ENCODE measurements at regions not wholly inside any gene's neighbourhood (a gene's known extent, or its start where the extent isn't known, plus 50 kb on each side); places are given as distances from the start of the nearest gene placed in this dataset.

- TF ChIP-seq EZH2phosphoT487 (IDR thresholded peaks at IDR 0.05) (no peak), EZH2 (IDR thresholded peaks at IDR 0.05) (no peak)
- TF ChIP-seq, protein P1, sequence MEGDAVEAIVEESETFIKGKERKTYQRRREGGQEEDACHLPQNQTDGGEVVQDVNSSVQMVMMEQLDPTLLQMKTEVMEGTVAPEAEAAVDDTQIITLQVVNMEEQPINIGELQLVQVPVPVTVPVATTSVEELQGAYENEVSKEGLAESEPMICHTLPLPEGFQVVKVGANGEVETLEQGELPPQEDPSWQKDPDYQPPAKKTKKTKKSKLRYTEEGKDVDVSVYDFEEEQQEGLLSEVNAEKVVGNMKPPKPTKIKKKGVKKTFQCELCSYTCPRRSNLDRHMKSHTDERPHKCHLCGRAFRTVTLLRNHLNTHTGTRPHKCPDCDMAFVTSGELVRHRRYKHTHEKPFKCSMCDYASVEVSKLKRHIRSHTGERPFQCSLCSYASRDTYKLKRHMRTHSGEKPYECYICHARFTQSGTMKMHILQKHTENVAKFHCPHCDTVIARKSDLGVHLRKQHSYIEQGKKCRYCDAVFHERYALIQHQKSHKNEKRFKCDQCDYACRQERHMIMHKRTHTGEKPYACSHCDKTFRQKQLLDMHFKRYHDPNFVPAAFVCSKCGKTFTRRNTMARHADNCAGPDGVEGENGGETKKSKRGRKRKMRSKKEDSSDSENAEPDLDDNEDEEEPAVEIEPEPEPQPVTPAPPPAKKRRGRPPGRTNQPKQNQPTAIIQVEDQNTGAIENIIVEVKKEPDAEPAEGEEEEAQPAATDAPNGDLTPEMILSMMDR (IDR thresholded peaks at IDR 0.05) = no peak
- no peaks in the 10 kb centered on the region for H3K79me2 ChIP-seq (ENCODE audit: low read depth)
- H3K36me3 Mint-ChIP-seq = peaks cover under 1% of the 10 kb centered on the region
These were observed 617.5 kb upstream of the KLF12 start for GRCh38 chr13:74751739-74752138.

GRCh38 chr13:74747186-74747955, 613.2 kb upstream of the KLF12 start:
- Mint-ChIP-seq H3K27ac (peak overlapping the region; percentile 26), H3K9me3 (peaks cover 4% of the 10 kb centered on the region), H3K27me3 (ENCODE audit: insufficient read depth, low read depth) (peaks cover 3% of the 10 kb centered on the region), H3K4me3 (no peak overlapping the region), H3K4me1 (peaks cover 8% of the 10 kb centered on the region), H3K36me3 (no peaks in the 10 kb centered on the region)
- no peak for DNase-seq (ENCODE audit: low spot score)
- Histone ChIP-seq H3K9me3 (ENCODE audit: low read depth) (no peaks in the 10 kb centered on the region), H3K27me3 (no peaks in the 10 kb centered on the region), H3K36me3 (no peaks in the 10 kb centered on the region), H2AFZ (replicated peaks) (no peak overlapping the region), H3F3A (ENCODE audit: low read depth) (no peaks in the 10 kb centered on the region), H4K20me1 (ENCODE audit: low read depth) (no peaks in the 10 kb centered on the region), H3K9ac (no peak overlapping the region), H3K4me1 (no peaks in the 10 kb centered on the region), H3K27ac (no peak overlapping the region), H3K4me3 (no peak overlapping the region), H3K4me2 (no peak overlapping the region), H3K79me2 (ENCODE audit: low read depth) (no peaks in the 10 kb centered on the region)
- TF ChIP-seq, protein P1 (IDR thresholded peaks at IDR 0.05) = no peak
- no peak for TF ChIP-seq EZH2phosphoT487 (IDR thresholded peaks at IDR 0.05)
- no peak for TF ChIP-seq EZH2 (IDR thresholded peaks at IDR 0.05)

More at GRCh38 chr13:74751739-74752138, 617.5 kb upstream of the KLF12 start:
- H3K4me1 Mint-ChIP-seq = peaks cover 6% of the 10 kb centered on the region
- Histone ChIP-seq H3K4me1 (no peaks in the 10 kb centered on the region), H3K4me2 (no peak overlapping the region), H3K9me3 (ENCODE audit: low read depth) (no peaks in the 10 kb centered on the region), H3K4me3 (no peak overlapping the region), H4K20me1 (ENCODE audit: low read depth) (no peaks in the 10 kb centered on the region), H3F3A (ENCODE audit: low read depth) (no peaks in the 10 kb centered on the region), H2AFZ (replicated peaks) (no peak overlapping the region), H3K27me3 (no peaks in the 10 kb centered on the region), H3K9ac (no peak overlapping the region), H3K36me3 (no peaks in the 10 kb centered on the region), H3K27ac (no peak overlapping the region)
- DNase-seq (ENCODE audit: low spot score) = no peak
- no peak overlapping the region for H3K4me3 Mint-ChIP-seq
- H3K27ac Mint-ChIP-seq = no peak overlapping the region
- peaks cover 3% of the 10 kb centered on the region for H3K27me3 Mint-ChIP-seq (ENCODE audit: insufficient read depth, low read depth)
- peaks cover 7% of the 10 kb centered on the region for H3K9me3 Mint-ChIP-seq

GRCh38 chr13:74743992-74744391, 609.8 kb upstream of the KLF12 start:
- Histone ChIP-seq H3K36me3 (no peaks in the 10 kb centered on the region), H2AFZ (replicated peaks) (peak overlapping the region; percentile 19), H3K27me3 (no peaks in the 10 kb centered on the region), H3K79me2 (ENCODE audit: low read depth) (no peaks in the 10 kb centered on the region), H3F3A (ENCODE audit: low read depth) (no peaks in the 10 kb centered on the region), H3K9me3 (ENCODE audit: low read depth) (no peaks in the 10 kb centered on the region), H3K9ac (no peak overlapping the region), H3K4me3 (no peak overlapping the region), H3K4me1 (no peaks in the 10 kb centered on the region), H4K20me1 (ENCODE audit: low read depth) (no peaks in the 10 kb centered on the region), H3K27ac (no peak overlapping the region), H3K4me2 (no peak overlapping the region)
- no peak for DNase-seq (ENCODE audit: low spot score)
- H3K4me1 Mint-ChIP-seq = peaks cover 8% of the 10 kb centered on the region
- peaks cover 2% of the 10 kb centered on the region for H3K27me3 Mint-ChIP-seq (ENCODE audit: insufficient read depth, low read depth)
- H3K9me3 Mint-ChIP-seq = no peaks in the 10 kb centered on the region
- TF ChIP-seq, protein P1 (IDR thresholded peaks at IDR 0.05) = no peak
- no peak overlapping the region for H3K4me3 Mint-ChIP-seq
- no peaks in the 10 kb centered on the region for H3K36me3 Mint-ChIP-seq
- H3K27ac Mint-ChIP-seq = no peak overlapping the region

Data from neural progenitor cell (in vitro differentiated cells).